ENCODE measurements at regions not wholly inside any gene's neighbourhood (a gene's known extent, or its start where the extent isn't known, plus 50 kb on each side); places are given as distances from the start of the nearest gene placed in this dataset.

GRCh38 chr4:120508036-120508435 lies 414.5 kb downstream of the PRDM5 start:
- no peaks in the 10 kb centered on the region for H3K27me3 ChIP-seq (ENCODE audit: low read length)
- no peaks in the 10 kb centered on the region for H4K20me1 ChIP-seq (ENCODE audit: low read depth, low read length)
- H3K79me2 ChIP-seq (ENCODE audit: insufficient read depth, low read length) = no peaks in the 10 kb centered on the region
- no peaks in the 10 kb centered on the region for H3K9me2 ChIP-seq (replicated peaks; ENCODE audit: insufficient read depth, low read length)
- no peak overlapping the region for H3K4me2 ChIP-seq (ENCODE audit: low read depth, low read length, poor library complexity, severe bottlenecking)
- no peaks in the 10 kb centered on the region for H3K36me3 ChIP-seq (ENCODE audit: low read length)
- TF ChIP-seq CTCF (IDR thresholded peaks at IDR 0.05; ENCODE audit: insufficient read depth, low read length, poor library complexity, severe bottlenecking) = no peak
- no peak for TF ChIP-seq EZH2phosphoT487 (conservative IDR thresholded peaks at IDR 0.05; ENCODE audit: low read length)
- no peaks in the 10 kb centered on the region for H3K9me3 ChIP-seq (ENCODE audit: insufficient read depth, low read length)
- H3K27ac ChIP-seq (ENCODE audit: low read depth, low read length) = no peak overlapping the region
- H2AFZ ChIP-seq (ENCODE audit: low read depth, low read length, severe bottlenecking) = no peak overlapping the region
- no peak overlapping the region for H3K9ac ChIP-seq (ENCODE audit: low read length)
- no peak overlapping the region for H3K4me3 ChIP-seq (ENCODE audit: insufficient read depth, low read length, poor library complexity, severe bottlenecking)
- no peaks in the 10 kb centered on the region for H3F3A ChIP-seq (ENCODE audit: insufficient read depth)

GRCh38 chr4:120506536-120506935 lies 416.0 kb downstream of the PRDM5 start:
- H4K20me1 ChIP-seq (ENCODE audit: low read depth, low read length) = no peaks in the 10 kb centered on the region
- no peak overlapping the region for H3K4me2 ChIP-seq (ENCODE audit: low read depth, low read length, poor library complexity, severe bottlenecking)
- H3K27ac ChIP-seq (ENCODE audit: low read depth, low read length) = no peak overlapping the region
- no peak overlapping the region for H2AFZ ChIP-seq (ENCODE audit: low read depth, low read length, severe bottlenecking)
- no peaks in the 10 kb centered on the region for H3K9me3 ChIP-seq (ENCODE audit: insufficient read depth, low read length)
- no peaks in the 10 kb centered on the region for H3K79me2 ChIP-seq (ENCODE audit: insufficient read depth, low read length)
- no peak overlapping the region for H3K9ac ChIP-seq (ENCODE audit: low read length)
- H3F3A ChIP-seq (ENCODE audit: insufficient read depth) = no peaks in the 10 kb centered on the region
- no peaks in the 10 kb centered on the region for H3K27me3 ChIP-seq (ENCODE audit: low read length)
- no peak for TF ChIP-seq CTCF (IDR thresholded peaks at IDR 0.05; ENCODE audit: insufficient read depth, low read length, poor library complexity, severe bottlenecking)
- TF ChIP-seq EZH2phosphoT487 (conservative IDR thresholded peaks at IDR 0.05; ENCODE audit: low read length) = no peak
- no peaks in the 10 kb centered on the region for H3K9me2 ChIP-seq (replicated peaks; ENCODE audit: insufficient read depth, low read length)
- no peaks in the 10 kb centered on the region for H3K36me3 ChIP-seq (ENCODE audit: low read length)
- H3K4me3 ChIP-seq (ENCODE audit: insufficient read depth, low read length, poor library complexity, severe bottlenecking) = no peak overlapping the region

- no peaks in the 10 kb centered on the region for H4K20me1 ChIP-seq (ENCODE audit: low read depth, low read length)
- no peak for TF ChIP-seq EZH2phosphoT487 (conservative IDR thresholded peaks at IDR 0.05; ENCODE audit: low read length)
- TF ChIP-seq CTCF (IDR thresholded peaks at IDR 0.05; ENCODE audit: insufficient read depth, low read length, poor library complexity, severe bottlenecking) = no peak
Observed at GRCh38 chr4:120498678-120499077, 423.8 kb downstream of the PRDM5 start.

More at GRCh38 chr4:120498678-120499077, 423.8 kb downstream of the PRDM5 start:
- H3K36me3 ChIP-seq (ENCODE audit: low read length) = no peaks in the 10 kb centered on the region
- no peak overlapping the region for H3K4me3 ChIP-seq (ENCODE audit: insufficient read depth, low read length, poor library complexity, severe bottlenecking)
- H2AFZ ChIP-seq (ENCODE audit: low read depth, low read length, severe bottlenecking) = no peak overlapping the region
- H3K9me2 ChIP-seq (replicated peaks; ENCODE audit: insufficient read depth, low read length) = no peaks in the 10 kb centered on the region
- no peak overlapping the region for H3K9ac ChIP-seq (ENCODE audit: low read length)
- no peaks in the 10 kb centered on the region for H3K9me3 ChIP-seq (ENCODE audit: insufficient read depth, low read length)
- H3K27me3 ChIP-seq (ENCODE audit: low read length) = no peaks in the 10 kb centered on the region
- no peak overlapping the region for H3K27ac ChIP-seq (ENCODE audit: low read depth, low read length)
- no peaks in the 10 kb centered on the region for H3F3A ChIP-seq (ENCODE audit: insufficient read depth)
- H3K4me2 ChIP-seq (ENCODE audit: low read depth, low read length, poor library complexity, severe bottlenecking) = no peak overlapping the region
- H3K79me2 ChIP-seq (ENCODE audit: insufficient read depth, low read length) = no peaks in the 10 kb centered on the region
